ENCODE measurements at regions not wholly inside any gene's neighbourhood (a gene's known extent, or its start where the extent isn't known, plus 50 kb on each side); places are given as distances from the start of the nearest gene placed in this dataset.
A peak's percentile ranks its signal among the peaks of the same experiment; 100 is the strongest.

DNA sequence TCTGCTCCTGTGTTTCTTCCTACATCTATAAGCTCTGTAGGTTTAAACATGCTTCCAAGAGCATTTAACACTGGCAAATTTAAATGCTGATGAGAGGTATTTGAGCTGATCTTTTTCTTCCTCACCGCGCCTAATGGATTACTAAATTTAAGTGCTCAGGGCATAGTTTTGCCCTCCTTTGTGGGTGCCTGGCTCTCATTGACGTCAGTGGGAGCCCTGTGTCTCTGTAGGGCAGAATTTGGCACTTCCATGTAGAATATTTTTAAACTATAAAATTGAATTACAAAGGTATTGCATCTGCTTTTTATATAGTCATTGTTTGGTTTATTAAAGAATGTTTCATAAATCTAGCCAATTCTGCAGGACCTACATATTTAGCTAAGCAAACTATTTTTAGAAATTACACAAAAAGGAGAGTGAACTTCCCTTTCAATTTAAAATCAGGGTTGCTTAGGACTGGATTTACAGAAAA is 444.8 kb downstream of the AEBP2 start:
- DNase-seq = peak; percentile 21

DNA sequence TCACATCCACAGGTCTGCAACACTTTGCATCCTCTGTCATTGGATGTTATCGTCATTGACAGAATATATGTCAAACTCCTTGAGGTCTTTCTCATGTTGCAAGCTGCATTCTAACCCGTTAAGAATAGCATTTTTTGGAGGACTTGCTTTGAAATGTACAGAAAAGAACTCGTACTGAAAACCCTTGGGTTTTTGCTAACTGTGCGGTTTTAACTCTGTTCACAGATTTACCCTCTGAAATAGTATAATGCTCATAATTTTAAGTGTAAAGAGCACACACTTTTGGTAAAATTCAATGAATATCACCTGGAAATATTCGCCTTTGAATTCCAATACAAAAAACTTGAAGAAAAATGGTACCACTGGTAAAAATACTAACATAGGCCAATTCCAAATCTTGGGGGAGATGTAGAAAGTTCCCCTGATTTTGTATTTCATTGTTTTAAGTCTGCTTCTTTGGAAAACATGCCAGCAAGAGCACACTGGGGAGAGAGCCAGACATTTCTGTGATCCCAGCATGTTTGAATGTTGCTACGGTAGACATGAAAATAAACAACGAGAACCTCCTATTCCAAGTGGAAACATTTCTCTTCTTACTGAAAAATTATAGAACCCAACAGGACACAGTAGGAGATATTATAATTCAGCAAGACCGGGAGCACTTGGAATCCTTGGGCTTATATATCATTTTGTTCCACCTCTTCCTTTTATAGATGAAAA is 446.0 kb downstream of the AEBP2 start:
- DNase-seq = no peak

DNA sequence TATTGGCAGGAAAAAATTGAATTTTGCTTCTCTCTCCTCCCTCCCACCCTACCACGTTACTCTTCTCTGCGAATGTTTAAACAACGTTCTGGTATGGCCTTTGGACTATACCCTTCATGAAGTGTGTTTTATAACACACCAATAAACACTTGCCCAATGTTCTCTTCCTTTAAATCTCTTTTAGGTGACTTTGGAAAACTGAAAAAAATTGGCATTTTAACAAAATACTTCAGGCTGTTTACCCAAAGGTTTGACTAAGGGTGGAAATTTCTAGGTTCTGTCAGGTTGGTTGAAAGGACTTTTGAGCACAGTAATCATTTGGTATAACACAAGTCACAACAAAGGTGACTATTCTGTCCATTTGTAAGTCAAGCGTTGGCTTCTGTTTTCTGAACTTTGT is 446.8 kb downstream of the AEBP2 start:
- no peak for DNase-seq

DNA sequence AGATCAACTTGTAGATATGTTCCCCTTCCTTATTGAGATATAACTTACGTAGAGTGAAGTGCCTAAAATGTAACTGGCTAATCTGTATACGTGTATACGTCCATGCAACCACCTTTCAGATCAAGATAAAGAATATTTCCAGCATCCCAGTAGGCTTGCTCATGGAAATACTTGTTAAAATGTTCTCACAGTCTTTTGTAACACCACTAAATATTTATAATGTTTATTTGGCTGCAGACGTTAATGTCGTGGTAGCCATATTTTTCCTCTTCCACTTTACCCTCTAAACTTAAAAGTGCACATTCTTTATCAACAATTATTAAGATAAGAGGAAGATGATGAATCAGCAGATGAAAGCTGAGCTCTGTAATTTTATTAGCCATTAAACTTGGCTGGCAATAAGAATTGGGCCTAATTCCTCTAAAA is 447.4 kb downstream of the AEBP2 start:
- DNase-seq = no peak

DNA sequence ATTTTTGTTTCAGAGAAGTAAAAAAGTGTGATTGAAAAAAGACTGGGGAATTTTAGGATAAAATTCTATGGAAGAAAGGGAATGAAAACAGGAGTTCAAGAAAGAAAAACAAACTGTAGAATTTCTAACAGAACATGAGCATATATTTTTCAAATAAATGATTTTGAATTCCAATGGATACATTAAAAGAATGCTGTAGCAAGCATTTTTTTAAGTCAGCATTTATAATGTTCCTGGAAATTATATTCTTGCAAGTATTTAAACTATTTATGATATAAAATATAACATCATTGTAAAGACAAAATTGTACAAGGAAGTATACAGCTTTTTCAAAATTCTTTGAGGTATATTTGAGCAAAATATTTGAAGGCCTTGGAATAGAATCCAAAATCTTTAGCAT is 450.7 kb downstream of the AEBP2 start:
- DNase-seq = no peak

DNA sequence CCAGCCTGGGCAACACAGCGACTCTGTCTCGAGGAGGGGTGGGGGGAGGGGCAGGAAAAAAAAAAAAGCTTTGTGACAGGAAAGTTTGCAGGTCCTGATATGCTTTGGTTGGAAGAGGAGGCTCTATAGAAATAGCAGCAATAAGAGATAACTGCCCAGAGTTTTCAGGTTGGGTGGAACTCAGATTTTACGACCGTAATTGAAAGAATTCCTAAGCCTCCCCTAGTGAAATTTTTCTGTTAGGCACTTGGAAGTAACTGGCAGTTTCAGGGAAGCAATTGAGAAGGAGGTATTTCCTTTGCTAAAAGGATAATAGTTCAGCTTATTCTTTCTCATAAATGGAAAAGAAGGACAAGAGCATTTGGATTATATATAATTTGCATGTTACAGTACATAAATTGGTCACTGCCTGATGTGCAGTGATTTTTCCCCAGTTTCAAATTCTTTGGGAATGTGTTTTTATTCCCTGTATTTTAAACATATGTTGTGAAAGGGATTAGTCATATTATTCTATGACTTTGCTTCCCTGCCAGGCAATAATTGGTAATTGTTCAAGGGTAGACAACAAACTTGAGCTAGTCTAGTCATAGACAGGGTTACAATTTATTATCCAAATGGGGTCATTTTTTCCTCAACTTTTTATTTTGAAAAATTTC is 452.8 kb downstream of the AEBP2 start:
- DNase-seq = no peak

DNA sequence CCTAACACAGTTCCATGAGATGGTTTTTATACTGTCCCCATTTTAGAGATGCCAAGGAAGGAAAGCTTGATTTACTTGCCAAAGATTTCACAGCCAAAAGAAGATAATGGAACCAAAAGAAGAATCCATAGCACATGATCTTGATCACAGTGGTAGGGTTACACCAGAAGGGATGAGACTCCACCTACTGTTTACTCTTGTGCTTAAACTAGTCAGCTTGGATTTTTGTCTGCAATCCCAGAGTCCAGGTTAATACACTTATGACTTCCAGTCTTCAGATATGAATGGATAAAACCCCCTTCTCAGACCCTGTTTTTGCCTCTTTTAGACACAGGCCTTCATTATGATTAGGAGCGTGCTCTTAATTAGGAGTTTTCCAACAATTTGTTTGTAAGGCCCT is 454.2 kb downstream of the AEBP2 start:
- DNase-seq = peak; percentile 54

DNA sequence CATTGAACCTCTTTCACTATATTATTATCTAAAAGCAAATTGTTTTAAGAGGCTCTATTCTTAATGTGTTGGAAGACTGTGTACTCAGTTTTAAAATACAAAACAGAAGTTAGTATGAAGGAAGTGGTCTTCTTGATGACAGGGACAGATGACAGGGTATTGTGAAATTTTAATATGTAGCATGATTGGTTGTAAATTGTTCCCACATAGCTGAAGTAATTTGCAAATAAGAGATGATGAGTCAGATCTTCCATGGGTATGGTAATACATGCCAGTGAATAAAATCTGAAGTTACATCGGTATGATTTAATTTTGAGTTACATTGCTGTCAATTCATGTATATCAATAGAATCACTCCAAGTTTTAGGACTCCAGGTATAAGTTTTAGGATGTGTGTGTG is 454.8 kb downstream of the AEBP2 start:
- peak; percentile 93 for DNase-seq

DNA sequence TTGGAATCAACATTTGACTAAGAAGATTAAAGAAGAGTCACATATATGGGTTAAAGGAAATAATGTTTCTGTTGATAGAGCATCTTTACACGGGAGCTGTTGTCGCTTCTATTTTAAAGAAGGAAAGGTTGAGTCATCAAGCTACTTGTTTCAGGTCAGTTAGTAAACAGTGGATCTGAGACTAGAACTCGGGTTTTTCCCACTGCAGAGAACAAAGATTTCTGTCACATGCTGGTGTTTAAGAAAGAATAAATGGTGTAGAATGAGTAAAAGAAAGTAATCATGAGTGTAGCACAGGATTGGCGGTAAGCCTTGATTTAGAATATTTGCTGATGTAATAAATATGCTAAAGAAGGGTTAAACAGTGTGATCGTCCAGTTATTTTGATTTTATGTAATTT is 455.5 kb downstream of the AEBP2 start:
- peak; percentile 76 for DNase-seq

DNA sequence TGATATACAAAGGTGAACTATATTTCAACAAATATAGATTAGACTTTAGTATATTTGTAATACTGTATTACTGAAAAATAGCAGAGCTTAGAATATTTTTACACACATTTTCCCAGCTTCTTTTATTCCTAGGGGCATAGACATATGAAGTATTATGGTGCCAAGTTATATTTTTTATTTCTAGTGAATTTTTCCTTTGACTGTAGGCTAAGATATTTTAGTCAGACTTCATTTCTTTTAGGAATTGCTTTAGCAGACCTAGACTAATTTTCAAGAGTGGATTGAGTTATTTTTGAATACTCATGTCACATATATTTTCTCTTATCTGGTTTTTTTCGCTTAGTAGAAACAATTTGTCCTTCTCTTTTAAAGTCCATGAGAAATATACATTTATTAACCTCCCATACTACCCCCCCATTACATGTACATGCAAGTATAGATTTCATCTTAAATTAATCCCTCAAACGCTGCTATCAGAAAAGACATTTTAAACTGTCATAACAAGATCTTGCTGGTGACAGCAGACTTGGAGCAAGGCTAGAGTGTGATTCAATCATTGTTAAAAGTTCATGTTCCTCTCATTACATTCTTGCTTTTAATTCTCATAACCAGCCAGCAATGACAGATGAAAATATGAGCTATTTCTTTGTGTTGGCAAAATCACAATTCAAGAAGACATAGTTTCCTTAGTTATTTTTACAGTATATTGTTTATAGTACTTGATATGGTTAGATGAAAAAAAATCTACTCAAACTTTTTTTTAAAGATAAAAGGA is 456.1 kb downstream of the AEBP2 start:
- DNase-seq = no peak

DNA sequence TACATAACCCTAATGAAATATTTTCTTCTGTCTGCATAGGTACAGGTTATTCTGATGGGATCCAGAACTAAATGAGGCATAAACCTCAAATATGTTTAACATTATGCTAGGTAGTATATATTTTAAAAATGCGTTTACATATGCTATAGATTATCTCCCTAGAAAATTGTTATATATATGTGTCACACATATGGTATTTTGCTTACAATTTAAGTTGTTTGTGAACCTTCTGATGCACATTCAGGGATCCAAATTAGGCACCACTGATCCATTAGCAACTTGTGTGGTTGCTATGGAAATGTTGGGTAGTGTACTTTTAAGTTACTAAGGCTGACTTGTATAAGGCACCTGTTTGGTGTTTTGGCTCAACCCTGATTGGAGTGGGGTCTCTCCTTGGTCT is 456.7 kb downstream of the AEBP2 start:
- no peak for DNase-seq

DNA sequence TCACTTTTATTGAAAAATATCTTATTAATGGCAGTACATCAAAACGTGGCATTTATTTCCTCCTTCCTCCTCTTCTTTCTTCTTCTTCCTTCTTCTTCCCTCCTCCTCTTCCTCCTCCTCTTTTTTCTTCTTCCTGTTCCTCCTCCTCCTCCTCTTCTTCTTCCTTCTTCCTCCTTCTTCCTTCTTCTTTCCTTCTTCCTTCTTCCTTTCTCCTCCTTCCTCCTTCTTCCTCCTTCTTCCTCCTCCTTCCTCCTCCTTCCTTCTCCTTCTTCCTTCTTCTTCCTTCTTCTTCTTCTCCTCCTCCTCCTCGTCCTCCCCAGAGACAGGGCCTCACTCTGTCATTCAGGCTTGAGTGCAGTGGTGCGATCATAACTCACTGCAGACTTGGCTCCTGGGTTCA is 457.2 kb downstream of the AEBP2 start:
- no peak for DNase-seq

DNA sequence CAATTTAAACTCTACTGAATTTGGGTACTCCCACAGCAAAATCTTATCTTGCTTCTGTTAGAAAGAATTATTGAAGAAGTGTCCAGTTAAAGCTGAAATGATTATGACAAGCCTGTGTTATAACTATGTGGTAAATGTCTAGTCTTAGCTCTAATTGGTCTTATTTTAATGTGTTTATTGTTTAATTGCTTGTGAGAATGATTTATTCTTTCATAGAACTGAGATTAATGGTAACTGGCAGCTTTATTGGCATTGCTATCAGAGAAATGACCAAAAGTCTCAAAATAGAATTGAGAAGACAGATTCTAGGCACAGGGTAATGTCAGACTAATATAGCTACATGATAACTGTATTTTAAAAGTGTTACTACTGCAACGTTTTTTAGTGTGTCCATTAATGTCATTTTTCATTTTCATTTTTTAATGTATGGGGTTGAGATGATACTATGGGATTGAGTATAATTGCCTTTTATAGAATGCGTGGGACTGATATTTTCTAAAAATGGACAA is 458.7 kb downstream of the AEBP2 start:
- no peak for DNase-seq

DNA sequence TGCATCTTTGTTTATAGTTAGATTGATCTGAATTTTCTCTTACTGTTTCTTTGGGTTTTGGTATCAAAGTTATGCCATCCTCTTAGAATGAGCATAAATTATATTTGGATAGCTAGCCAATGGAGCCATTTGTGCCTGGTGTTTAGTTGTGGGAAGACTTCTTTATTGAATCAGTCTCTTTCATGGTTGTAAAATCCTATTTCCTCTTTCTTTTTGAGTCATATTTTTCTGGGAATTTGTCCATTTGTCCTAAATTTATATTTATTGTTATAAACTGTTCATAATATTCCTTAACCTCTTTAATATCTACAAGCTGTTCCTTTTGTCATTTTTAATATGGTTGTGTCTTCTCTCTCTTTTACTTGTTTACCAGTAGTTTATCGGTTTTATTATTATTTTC is 462.5 kb downstream of the AEBP2 start:
- peak; percentile 43 for DNase-seq

DNA sequence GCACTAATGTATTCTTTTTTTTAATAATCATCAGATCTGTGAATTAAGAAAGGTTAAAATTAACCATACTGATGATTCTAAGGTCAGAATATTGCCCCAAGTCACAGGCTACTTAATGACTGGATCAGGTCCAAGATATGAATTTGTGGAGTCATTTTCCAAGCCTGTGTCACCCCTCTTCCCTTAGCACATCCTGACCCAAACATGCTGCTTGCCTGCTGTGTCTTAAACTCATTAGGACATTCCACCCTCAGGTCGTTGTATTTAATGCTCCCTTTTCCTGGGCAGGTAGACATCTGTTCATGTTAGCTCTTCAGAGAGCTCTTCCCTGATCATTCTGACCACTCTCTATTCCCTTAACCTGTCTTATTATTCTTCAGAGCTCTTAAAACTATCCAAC is 463.5 kb upstream of the PDE3A start:
- no peak for DNase-seq

DNA sequence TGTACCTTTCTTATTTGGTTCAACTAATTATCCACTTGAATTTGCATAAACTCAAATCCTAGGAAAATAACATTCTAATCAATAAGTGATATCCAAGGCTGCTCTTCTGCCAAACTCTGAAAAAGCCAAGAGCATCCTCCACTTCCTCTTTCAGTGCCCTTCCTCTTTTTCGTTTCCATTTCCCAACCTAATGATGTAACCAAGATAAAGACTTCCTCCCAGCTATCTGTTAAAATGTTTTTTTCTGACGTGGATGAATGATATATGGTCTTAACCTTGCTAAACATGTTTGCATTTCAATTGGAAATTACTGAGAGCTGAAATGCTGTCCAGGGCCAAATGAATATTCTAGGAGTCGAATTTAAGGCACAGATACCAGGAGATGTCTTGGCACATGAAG is 459.5 kb upstream of the PDE3A start:
- peak; percentile 91 for DNase-seq

DNA sequence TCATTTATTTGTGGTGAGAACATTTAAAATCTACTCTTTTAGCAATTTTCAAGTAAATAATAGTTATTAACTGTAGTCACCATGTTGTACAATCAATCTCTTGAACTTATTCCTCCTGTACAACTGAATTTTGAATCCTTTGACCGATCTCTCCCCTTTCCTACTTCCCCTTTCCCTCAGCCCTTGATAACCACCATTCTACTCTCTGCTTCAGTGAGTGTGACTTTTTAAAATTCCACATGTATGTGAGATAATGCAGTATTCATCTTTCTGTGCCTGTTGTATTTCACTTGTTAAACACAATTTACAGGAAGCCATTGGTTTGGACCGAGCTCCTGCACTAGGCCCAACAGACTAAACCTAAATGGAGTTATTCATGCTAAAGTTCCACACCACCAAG is 458.9 kb upstream of the PDE3A start:
- peak; percentile 8 for DNase-seq

DNA sequence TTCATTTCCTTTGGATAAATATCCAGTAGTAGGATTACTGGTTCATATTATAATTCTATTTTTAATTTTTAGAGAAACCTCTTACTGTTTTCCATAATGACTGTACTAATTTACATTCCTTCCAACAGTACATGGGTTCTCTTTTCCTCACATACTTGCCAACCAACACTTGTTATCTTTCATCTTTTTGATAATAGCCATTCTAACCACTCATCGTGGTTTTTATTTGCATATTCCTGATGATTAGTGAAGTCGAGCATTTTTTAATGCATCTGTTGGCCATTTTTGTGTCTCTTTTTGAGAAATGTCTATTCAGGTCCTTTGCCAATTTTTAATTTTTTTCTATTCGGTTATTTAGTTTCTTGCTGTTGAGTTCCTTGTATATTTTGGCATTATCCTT is 457.7 kb upstream of the PDE3A start:
- DNase-seq = no peak

DNA sequence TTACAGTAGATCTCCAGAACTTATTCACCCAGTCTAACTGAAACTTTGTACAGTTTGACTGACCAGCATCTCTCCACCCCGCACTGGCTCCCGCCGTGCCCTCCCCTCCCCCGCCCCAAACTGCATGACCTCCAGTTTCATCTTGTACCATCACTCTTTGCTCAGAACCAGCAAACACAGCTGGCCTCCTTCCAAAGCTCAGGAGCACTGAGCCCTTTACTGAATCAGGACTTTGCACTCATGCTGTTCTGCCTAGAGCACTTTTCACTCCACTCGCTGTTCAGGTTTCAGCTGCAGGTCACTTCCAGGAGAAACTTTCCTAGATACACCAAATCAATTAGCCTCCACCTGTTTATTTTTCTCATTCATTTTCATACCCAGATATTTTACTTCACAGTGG is 455.3 kb upstream of the PDE3A start:
- DNase-seq = no peak

DNA sequence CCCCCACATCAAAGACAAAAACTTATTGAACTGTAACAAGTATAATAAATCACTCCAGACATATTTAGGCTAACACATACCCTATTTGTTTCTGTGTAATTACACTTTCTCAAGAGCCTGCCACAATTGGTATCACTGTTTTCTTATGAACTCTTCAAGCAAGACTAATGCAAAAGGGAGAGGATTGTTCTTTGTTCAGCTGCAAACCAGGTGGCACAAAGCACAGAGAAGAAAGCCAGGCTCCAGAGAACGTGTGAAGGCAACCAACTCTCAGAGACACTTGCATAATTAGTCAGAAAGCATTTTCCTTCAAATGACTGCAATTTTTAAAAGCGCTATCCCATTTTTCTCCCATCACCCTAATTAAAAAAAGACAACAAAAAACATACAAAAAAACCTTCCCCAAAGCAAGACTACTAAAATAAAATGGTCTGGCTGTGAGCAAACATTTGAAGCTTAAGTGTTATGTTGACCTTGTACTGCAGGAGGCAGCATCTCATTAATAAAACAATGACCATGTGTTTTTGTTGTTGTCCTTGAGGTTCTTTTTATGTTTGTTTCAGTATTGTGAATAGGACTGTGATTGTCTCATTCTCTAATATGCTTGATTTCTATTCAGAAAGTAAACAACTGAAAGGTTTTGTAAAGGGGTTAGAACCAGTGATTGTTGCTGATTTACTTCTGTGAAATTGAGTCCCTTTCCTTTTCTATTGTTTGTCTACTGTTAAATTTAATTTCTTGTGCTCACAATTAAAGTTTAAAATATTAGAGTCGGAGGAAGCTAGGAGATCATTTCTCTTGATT is 452.7 kb upstream of the PDE3A start:
- peak; percentile 28 for DNase-seq

DNA sequence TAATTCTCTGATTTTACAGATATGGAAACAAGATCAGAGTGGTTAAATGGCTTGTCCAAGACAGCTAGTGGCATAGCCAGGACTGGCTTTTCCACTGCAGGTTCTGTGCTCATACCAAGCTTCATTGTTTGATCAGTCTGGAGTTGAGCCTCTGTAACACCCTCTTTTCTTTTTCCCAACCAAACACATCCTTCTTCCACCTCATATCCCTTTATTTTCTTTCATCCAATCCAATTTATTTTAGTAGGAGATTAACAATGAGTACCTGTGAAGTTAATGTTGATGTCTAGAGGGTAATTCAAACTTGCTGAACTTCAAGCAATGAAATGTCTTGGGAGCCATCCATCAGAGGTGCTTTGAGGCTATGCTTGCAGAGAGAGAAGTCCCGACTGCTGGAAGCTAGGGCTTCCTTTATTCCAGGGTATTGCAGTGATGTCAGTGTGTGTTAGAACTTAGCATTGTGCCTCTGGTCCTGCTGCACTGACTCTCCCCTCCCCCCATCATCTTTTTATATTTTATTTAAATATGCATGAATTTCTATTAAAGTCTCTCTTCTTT is 452.1 kb upstream of the PDE3A start:
- DNase-seq = no peak

DNA sequence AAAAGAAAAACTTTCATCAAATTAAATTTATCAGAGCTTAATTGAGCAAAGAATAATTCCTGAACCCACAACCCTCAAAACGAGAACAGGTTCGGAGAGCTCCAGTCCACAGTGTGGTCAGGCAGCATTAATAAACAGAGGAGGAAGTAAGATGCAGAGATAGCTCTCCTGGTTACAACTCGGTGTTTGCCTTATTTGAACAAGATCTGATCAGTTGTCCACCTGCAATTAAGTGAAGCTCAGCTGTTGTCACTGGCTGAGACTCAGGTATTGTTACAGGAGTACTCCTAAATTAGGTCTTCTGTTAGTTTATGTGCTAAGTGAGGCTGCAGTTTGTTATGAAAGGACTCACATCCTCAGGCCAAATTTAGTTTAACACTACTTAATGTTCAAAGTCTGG is 451.4 kb upstream of the PDE3A start:
- DNase-seq = no peak

DNA sequence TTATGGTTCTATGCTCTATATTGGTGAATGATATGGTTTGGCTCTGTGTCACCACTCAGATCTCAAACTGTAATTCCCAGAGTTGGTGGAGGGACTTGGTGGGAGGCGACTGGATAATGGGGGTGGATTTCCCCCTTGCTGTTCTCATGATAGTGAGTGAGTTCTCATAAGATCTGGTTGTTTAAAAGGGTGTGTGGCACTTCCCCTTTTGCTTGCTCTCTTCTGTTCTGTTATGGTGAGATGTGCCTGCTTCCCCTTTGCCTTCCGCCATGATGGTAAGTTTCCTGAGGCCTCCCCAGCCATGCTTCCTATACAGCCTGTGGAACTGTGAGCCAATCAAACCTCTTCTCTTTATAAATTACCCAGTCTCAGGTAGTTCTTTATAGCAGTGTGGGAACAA is 446.6 kb upstream of the PDE3A start:
- DNase-seq = peak; percentile 36
